IPS-15b (cell line): ENCODE measurements at regions not wholly inside any gene's neighbourhood (a gene's known extent, or its start where the extent isn't known, plus 50 kb on each side); places are given as distances from the start of the nearest gene placed in this dataset.

Source experiments
- H3K27me3 ChIP-seq: one replicate; pipeline ENCODE4 v1.6.1; 2013; ENCODE audit warnings: low read length; ENCODE audit not compliant: control insufficient read depth, insufficient read depth
- H3K36me3 ChIP-seq: one replicate; pipeline ENCODE4 v1.6.1; 2013; ENCODE audit warnings: low read length; ENCODE audit not compliant: control insufficient read depth, insufficient read depth
- H3K4me1 ChIP-seq: one replicate; pipeline ENCODE4 v1.6.1; 2013; ENCODE audit warnings: mild to moderate bottlenecking, low read length; ENCODE audit not compliant: control insufficient read depth, insufficient read depth
- H3K4me3 ChIP-seq: one replicate; pipeline ENCODE4 v1.5.1; 2013; ENCODE audit warnings: low read depth, low read length
- H3K9ac ChIP-seq: one replicate; pipeline ENCODE4 v1.6.1; 2013; ENCODE audit warnings: low read depth, mild to moderate bottlenecking, low read length
- H3K9me3 ChIP-seq: one replicate; pipeline ENCODE4 v1.6.1; 2013; ENCODE audit warnings: mild to moderate bottlenecking, low read length; ENCODE audit not compliant: control insufficient read depth, insufficient read depth

DNA sequence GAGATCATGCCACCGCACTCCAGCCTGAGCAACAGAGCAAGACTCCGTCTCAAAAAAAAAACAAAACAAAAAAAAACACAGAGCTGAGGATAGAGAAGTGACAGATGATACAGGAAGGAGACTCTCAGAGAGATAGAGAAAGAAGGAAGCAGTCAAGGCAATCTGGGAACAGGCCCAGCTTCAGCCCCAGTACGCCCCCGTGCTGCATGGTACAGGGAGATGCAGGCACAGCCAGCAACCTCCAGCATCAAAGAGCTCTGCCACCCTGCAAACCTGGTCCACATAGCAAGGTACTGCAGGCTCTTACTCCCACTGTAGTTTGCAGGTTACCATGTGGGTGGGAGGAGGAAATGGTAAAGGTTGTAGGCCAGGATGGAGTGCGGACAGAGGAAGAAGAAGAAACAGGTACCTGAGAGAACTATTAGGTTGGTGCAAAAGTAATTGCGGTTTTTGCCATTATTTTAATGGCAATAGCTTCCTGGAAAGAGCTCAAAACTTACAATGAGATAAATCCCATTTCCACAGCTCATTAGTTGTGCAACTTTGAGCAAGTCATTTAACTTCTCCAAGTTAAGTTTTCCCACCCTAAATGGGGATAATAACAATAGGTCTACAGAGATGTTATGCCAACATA lies 253.0 kb downstream of the ARRDC4 start:
- no peak overlapping the region for H3K4me3 ChIP-seq
- no peak overlapping the region for H3K9ac ChIP-seq
- H3K9me3 ChIP-seq: no peaks in the 10 kb centered on the region
- no peaks in the 10 kb centered on the region for H3K4me1 ChIP-seq
- H3K27me3 ChIP-seq: no peaks in the 10 kb centered on the region
- H3K36me3 ChIP-seq: no peaks in the 10 kb centered on the region

DNA sequence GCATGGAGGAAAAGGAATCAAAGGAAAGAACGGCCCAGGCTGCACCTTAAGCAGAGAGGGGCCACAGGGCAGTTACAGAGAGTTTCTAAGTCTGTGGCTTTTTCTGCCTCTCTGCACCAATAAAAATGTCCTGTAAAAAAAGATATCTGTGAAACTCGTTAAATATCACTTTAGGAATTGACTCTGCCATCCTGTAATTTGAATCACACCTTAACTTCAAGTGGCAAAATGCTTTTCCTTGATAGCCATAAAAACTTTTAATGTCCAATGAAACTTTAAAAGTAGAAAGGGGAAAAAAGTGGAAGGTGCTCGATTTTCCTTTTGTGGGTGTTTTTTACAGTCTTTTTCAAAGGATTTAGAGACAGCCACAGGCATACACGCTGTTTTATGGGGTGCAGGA lies 255.7 kb downstream of the ARRDC4 start:
- no peaks in the 10 kb centered on the region for H3K9me3 ChIP-seq
- H3K9ac ChIP-seq: no peak overlapping the region
- H3K36me3 ChIP-seq: no peaks in the 10 kb centered on the region
- H3K4me3 ChIP-seq: no peak overlapping the region
- H3K27me3 ChIP-seq: no peaks in the 10 kb centered on the region
- H3K4me1 ChIP-seq: no peaks in the 10 kb centered on the region

DNA sequence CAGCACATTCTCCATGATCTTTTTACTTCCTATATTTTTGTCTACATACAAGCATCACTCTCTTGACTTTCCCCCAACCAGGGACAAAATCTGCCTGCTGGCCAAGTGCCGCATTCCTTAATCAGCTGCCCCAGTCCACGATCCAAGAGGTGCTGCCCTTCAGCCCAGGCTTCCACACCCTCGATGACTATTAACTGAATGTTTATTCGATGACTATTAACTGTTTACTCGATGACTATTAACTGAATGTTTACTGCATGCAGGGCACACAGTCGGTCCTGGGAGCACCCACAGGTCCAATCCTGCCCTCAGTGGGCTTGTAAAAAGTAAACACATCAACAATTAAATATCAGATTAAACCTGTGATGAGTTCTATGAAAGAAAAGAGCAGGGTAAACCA lies 256.9 kb downstream of the ARRDC4 start:
- H3K4me1 ChIP-seq: no peaks in the 10 kb centered on the region
- H3K4me3 ChIP-seq: no peak overlapping the region
- no peaks in the 10 kb centered on the region for H3K36me3 ChIP-seq
- H3K27me3 ChIP-seq: no peaks in the 10 kb centered on the region
- no peak overlapping the region for H3K9ac ChIP-seq
- no peaks in the 10 kb centered on the region for H3K9me3 ChIP-seq

DNA sequence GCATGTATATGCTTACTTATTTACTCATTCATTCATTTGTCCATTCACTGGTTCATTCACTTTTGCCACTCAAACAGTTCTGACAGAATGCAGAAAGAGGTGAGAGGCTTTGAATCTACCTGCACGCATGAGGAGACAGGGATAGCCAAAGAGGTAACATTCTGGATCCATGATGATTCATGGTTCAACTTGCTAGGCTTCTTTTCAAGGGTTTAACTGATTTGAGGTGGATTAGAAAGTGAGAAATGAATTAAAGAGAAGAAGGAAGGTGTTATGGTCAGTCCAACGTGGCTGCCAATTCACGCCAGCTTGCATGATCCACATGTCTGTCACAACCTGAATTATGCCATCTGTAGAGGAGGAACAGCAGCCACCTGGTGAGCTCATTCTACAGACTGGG lies 260.6 kb downstream of the ARRDC4 start:
- no peaks in the 10 kb centered on the region for H3K36me3 ChIP-seq
- H3K9ac ChIP-seq: no peak overlapping the region
- no peaks in the 10 kb centered on the region for H3K4me1 ChIP-seq
- H3K4me3 ChIP-seq: no peak overlapping the region
- no peaks in the 10 kb centered on the region for H3K27me3 ChIP-seq
- H3K9me3 ChIP-seq: no peaks in the 10 kb centered on the region

DNA sequence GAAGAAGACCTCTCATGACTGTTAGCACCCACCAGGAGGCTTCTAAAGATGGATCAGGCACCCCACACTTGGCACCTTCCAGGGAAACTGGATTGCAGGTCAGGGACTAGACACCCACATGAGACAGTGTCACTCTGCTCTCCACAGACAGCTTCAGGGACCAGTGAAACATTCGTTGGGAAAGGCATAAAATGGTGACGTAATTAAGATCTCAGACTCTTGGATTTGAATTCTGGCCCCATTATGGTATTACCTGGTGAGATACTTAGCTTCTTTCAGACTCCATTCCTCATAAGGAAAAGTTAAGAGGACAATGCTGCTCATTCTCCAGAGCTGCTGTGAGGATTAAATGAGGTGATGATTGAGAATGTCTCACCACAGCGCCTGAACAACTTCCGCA lies 261.1 kb downstream of the ARRDC4 start:
- H3K36me3 ChIP-seq: no peaks in the 10 kb centered on the region
- H3K27me3 ChIP-seq: no peaks in the 10 kb centered on the region
- no peaks in the 10 kb centered on the region for H3K4me1 ChIP-seq
- H3K4me3 ChIP-seq: no peak overlapping the region
- no peaks in the 10 kb centered on the region for H3K9me3 ChIP-seq
- no peak overlapping the region for H3K9ac ChIP-seq

DNA sequence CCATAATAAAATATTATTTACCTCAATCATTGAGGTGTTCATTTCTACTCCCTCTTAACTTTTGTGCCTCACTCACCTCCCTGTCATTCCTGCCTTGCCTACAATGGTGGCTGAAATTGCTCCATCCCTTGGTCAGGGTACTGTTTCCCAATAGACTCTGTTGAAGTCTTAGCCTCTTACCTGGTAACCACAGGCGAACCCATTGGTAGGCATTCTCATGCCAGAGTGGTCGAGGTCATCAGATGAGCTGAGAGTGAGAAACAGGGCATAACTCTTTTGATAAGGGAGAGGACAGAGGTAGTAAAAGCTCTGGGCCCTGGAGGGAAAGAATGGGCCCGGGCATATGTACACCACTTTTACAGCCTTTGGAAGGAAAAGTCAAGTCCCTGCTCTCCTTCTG lies 265.6 kb downstream of the ARRDC4 start:
- Histone ChIP-seq H3K4me3 (no peak overlapping the region), H3K4me1 (no peaks in the 10 kb centered on the region), H3K36me3 (no peaks in the 10 kb centered on the region)

DNA sequence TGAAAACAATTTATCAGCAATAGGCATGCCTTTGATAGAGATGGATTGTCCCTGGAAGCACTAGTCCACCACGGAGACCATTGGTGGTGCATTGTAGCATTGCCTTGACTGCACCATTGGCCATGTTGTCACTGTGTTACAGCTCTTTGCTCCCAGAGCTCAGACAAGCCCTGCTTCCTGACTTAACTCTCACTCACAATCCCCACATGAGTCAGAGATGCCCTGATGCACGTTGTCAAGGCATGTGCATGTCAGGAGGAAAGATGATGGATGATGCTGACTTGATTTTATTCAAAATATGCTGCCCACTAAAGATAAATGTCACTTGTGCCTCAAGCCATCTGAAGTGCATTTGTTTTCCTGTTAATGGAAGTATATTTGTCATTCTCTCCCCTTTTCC lies 266.1 kb downstream of the ARRDC4 start:
- no peak overlapping the region for H3K4me3 ChIP-seq
- no peaks in the 10 kb centered on the region for H3K27me3 ChIP-seq
- no peaks in the 10 kb centered on the region for H3K36me3 ChIP-seq
- no peaks in the 10 kb centered on the region for H3K9me3 ChIP-seq
- no peaks in the 10 kb centered on the region for H3K4me1 ChIP-seq
- H3K9ac ChIP-seq: no peak overlapping the region

More for the DNA sequence above, 265.6 kb downstream of the ARRDC4 start:
- H3K9ac ChIP-seq: no peak overlapping the region
- H3K9me3 ChIP-seq: no peaks in the 10 kb centered on the region
- no peaks in the 10 kb centered on the region for H3K27me3 ChIP-seq

DNA sequence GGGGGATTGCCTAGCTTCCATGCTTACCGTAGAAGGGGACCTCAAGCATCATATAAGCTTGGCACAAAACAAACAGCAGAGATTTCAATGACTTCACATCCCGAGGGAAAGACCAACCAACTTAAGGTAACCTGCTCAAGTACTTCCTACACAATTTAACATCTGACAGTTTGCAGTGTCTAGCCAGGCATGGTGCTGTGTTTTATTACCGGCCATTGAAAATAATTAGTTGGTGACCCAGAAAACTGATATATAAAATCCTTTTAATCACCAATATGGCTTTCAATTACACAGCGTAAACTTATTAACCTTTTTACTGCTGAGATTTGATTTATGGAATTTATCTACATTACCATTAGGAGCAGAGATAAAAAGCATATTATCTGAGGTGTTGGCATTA lies 268.3 kb downstream of the ARRDC4 start:
- no peaks in the 10 kb centered on the region for H3K9me3 ChIP-seq
- no peaks in the 10 kb centered on the region for H3K27me3 ChIP-seq
- H3K4me3 ChIP-seq: no peak overlapping the region
- H3K36me3 ChIP-seq: no peaks in the 10 kb centered on the region
- H3K9ac ChIP-seq: no peak overlapping the region
- no peaks in the 10 kb centered on the region for H3K4me1 ChIP-seq

DNA sequence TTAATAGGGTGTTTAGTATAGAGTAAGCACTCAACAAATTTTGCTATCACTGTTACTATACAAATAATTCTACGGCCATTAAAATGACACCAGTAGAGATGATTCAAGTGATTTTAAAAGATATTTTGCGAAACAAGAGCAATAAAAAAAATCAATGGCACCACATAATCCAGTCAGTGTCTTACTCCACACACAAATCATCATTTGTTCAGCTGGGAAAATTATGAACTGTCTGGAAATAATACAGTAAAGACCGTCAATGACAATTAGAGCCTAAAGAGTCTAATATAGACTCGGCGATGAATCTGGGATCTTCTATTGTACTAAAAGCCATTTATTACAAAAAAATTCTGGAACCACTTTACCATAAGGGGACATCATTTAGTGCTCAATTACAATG lies 270.5 kb downstream of the ARRDC4 start:
- H3K27me3 ChIP-seq: no peaks in the 10 kb centered on the region
- no peaks in the 10 kb centered on the region for H3K36me3 ChIP-seq
- H3K9me3 ChIP-seq: no peaks in the 10 kb centered on the region
- H3K9ac ChIP-seq: no peak overlapping the region
- no peak overlapping the region for H3K4me3 ChIP-seq
- no peaks in the 10 kb centered on the region for H3K4me1 ChIP-seq

DNA sequence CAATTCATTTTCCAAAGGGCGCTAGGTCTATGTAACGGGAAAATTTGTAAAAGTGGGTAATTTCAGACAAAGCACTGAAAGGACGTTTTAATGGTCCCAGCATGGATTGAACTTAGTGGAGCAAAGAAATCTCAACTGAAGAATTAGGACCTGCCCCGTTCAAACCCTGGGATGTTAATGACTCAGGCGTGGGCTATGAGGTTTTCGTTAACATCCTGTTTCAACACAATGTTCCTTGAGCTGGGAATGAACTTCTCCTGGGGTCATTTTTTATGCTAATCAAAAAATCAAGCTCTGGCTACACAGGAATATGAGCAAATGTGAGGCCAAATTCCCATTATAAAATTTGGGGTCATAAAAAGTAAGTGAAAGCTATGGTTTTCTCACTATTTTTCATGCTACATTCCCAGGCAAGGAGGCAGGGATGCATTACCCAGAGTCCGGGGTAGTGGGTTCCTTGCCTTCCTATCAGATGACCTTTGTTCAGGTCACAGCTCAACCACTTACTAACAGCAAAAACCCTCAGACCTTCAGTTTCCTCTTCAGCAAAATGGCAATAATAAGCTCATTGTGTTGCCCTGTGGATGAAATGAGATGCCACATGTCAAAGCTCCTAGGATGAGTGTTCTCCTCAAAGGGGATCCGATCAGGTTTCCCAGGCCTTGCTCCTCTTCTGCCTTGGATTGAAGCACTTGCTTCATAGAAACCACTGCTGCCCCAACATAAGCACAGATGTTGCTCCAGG lies 271.4 kb downstream of the ARRDC4 start:
- H3K4me1 ChIP-seq: no peaks in the 10 kb centered on the region
- no peaks in the 10 kb centered on the region for H3K9me3 ChIP-seq
- no peak overlapping the region for H3K9ac ChIP-seq
- H3K36me3 ChIP-seq: no peaks in the 10 kb centered on the region
- H3K4me3 ChIP-seq: no peak overlapping the region
- no peaks in the 10 kb centered on the region for H3K27me3 ChIP-seq

DNA sequence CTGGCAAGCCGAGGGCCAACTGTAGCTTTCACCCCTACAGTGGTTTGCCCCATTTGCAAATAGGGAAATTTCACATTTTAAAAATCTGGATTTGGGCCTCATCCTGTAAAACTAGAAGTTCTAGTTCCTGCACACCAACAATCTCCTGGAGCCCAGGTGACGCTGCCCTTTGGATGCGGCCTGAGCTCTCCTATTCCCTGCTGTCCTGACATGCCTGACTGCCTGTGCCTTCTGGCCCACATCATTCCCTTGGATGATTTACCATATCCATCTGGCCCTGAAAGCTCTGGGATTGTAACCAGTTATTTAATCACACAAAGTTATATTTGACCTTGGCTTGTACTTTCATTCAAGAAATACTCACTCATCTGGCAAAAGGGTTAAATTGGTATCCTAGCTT lies 272.3 kb downstream of the ARRDC4 start:
- Histone ChIP-seq H3K4me1 (no peaks in the 10 kb centered on the region), H3K36me3 (no peaks in the 10 kb centered on the region), H3K27me3 (no peaks in the 10 kb centered on the region), H3K4me3 (no peak overlapping the region), H3K9me3 (no peaks in the 10 kb centered on the region), H3K9ac (no peak overlapping the region)

DNA sequence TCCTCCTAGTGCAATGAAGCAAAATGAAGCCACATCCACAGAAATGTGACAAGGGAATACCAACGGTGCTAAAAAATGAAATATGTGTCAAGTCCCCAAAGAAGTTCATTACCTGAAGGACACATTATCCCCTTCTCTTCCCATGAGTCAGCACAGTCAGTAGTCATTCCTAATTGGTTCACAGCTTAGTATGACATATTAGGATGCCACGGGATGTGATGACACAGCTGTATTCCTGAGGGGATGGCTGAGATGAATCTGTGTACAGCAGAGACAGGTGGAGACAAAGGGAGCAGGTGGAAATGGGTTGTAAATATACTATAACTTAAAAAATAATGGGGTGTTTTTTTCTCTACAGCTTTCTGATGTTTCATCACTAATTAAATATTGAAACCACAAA lies 273.4 kb downstream of the ARRDC4 start:
- H3K9ac ChIP-seq: no peak overlapping the region

More for the DNA sequence above, 273.4 kb downstream of the ARRDC4 start:
- no peaks in the 10 kb centered on the region for H3K9me3 ChIP-seq
- no peak overlapping the region for H3K4me3 ChIP-seq
- no peaks in the 10 kb centered on the region for H3K27me3 ChIP-seq
- H3K4me1 ChIP-seq: no peaks in the 10 kb centered on the region
- no peaks in the 10 kb centered on the region for H3K36me3 ChIP-seq
